ENCODE measurements at regions not wholly inside any gene's neighbourhood (a gene's known extent, or its start where the extent isn't known, plus 50 kb on each side); places are given as distances from the start of the nearest gene placed in this dataset.
"Not testable (repeated sequence)": the region's sequence is repeated elsewhere in the genome, so short reads cannot be mapped to it uniquely, and the experiment has no call there.

DNA sequence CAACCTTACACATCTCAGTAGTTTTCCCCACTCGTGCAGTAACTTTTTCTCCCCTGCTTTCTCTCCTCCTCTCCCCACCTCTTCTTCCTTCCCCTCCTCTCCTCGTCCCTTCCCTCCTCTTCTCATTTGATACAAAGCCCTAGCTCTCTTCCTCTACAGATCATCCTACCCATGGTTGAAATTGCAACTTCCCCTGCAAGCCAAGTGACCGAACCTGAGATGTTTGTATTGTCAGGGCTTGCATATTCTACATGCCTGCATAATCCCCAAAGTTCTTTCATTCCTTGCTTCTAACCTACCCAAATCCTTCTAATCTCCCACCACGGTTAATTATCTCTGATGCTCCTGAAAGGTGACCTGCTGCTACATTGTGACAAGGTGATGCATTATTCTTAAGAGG is 408.6 kb upstream of the AMELY start:
- not testable (repeated sequence) for TF ChIP-seq POLR2AphosphoS5 (IDR thresholded peaks at IDR 0.05; ENCODE audit: low read depth); CREB1 (CRISPR knock-in tag; IDR thresholded peaks at IDR 0.05; ENCODE audit: low read depth); EZH2phosphoT487 (IDR thresholded peaks at IDR 0.05; ENCODE audit: unreplicated experiment); REST (IDR thresholded peaks at IDR 0.05; ENCODE audit: unreplicated experiment); EZH2 (IDR thresholded peaks at IDR 0.05; ENCODE audit: low read depth, unreplicated experiment); JUNB (IDR thresholded peaks at IDR 0.05; ENCODE audit: unreplicated experiment); ZNF114 (CRISPR knock-in tag; IDR thresholded peaks at IDR 0.05)
- TF ChIP-seq, protein P1, sequence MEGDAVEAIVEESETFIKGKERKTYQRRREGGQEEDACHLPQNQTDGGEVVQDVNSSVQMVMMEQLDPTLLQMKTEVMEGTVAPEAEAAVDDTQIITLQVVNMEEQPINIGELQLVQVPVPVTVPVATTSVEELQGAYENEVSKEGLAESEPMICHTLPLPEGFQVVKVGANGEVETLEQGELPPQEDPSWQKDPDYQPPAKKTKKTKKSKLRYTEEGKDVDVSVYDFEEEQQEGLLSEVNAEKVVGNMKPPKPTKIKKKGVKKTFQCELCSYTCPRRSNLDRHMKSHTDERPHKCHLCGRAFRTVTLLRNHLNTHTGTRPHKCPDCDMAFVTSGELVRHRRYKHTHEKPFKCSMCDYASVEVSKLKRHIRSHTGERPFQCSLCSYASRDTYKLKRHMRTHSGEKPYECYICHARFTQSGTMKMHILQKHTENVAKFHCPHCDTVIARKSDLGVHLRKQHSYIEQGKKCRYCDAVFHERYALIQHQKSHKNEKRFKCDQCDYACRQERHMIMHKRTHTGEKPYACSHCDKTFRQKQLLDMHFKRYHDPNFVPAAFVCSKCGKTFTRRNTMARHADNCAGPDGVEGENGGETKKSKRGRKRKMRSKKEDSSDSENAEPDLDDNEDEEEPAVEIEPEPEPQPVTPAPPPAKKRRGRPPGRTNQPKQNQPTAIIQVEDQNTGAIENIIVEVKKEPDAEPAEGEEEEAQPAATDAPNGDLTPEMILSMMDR (conservative IDR thresholded peaks at IDR 0.05; ENCODE audit: low read depth in 2 of 2), result not testable (repeated sequence)
- TF ChIP-seq, protein P2, sequence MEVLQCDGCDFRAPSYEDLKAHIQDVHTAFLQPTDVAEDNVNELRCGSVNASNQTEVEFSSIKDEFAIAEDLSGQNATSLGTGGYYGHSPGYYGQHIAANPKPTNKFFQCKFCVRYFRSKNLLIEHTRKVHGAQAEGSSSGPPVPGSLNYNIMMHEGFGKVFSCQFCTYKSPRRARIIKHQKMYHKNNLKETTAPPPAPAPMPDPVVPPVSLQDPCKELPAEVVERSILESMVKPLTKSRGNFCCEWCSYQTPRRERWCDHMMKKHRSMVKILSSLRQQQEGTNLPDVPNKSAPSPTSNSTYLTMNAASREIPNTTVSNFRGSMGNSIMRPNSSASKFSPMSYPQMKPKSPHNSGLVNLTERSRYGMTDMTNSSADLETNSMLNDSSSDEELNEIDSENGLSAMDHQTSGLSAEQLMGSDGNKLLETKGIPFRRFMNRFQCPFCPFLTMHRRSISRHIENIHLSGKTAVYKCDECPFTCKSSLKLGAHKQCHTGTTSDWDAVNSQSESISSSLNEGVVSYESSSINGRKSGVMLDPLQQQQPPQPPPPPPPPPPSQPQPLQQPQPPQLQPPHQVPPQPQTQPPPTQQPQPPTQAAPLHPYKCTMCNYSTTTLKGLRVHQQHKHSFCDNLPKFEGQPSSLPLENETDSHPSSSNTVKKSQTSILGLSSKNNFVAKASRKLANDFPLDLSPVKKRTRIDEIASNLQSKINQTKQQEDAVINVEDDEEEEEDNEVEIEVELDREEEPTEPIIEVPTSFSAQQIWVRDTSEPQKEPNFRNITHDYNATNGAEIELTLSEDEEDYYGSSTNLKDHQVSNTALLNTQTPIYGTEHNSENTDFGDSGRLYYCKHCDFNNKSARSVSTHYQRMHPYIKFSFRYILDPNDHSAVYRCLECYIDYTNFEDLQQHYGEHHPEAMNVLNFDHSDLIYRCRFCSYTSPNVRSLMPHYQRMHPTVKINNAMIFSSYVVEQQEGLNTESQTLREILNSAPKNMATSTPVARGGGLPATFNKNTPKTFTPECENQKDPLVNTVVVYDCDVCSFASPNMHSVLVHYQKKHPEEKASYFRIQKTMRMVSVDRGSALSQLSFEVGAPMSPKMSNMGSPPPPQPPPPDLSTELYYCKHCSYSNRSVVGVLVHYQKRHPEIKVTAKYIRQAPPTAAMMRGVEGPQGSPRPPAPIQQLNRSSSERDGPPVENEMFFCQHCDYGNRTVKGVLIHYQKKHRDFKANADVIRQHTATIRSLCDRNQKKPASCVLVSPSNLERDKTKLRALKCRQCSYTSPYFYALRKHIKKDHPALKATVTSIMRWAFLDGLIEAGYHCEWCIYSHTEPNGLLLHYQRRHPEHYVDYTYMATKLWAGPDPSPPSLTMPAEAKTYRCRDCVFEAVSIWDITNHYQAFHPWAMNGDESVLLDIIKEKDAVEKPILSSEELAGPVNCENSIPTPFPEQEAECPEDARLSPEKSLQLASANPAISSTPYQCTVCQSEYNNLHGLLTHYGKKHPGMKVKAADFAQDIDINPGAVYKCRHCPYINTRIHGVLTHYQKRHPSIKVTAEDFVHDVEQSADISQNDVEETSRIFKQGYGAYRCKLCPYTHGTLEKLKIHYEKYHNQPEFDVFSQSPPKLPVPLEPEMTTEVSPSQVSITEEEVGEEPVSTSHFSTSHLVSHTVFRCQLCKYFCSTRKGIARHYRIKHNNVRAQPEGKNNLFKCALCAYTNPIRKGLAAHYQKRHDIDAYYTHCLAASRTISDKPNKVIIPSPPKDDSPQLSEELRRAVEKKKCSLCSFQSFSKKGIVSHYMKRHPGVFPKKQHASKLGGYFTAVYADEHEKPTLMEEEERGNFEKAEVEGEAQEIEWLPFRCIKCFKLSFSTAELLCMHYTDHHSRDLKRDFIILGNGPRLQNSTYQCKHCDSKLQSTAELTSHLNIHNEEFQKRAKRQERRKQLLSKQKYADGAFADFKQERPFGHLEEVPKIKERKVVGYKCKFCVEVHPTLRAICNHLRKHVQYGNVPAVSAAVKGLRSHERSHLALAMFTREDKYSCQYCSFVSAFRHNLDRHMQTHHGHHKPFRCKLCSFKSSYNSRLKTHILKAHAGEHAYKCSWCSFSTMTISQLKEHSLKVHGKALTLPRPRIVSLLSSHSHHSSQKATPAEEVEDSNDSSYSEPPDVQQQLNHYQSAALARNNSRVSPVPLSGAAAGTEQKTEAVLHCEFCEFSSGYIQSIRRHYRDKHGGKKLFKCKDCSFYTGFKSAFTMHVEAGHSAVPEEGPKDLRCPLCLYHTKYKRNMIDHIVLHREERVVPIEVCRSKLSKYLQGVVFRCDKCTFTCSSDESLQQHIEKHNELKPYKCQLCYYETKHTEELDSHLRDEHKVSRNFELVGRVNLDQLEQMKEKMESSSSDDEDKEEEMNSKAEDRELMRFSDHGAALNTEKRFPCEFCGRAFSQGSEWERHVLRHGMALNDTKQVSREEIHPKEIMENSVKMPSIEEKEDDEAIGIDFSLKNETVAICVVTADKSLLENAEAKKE (CRISPR knock-in tag; IDR thresholded peaks at IDR 0.05), result peak; percentile 74

Measured in GM23338 (cell line).